Psoas muscle (tissue), 7 donors: ENCODE measurements at regions not wholly inside any gene's neighbourhood (a gene's known extent, or its start where the extent isn't known, plus 50 kb on each side); places are given as distances from the start of the nearest gene placed in this dataset.

Experiments
- ATAC-seq, 4 donors: fragments of 200-7000 bp; cut with Tn5 transposase; one replicate each; pipeline ENCODE4 v1.9.1; 2020; ENCODE audit warnings: moderate library complexity in 3 of 4, mild to moderate bottlenecking in 2 of 4
- DNase-seq, 2 donors: peaks; one replicate each; pipeline ENCODE4 v3.0.0-alpha.2; 2020
- H3K27ac ChIP-seq: fragments of 200-600 bp; one replicate; pipeline ENCODE4 v1.8.0; 2022
- H3K27me3 ChIP-seq, 3 donors: fragments of 200-600 bp in 1 of 3; one replicate each; pipeline versions ENCODE4 v1.6.1 to v1.8.0; 2013 to 2022; ENCODE audit warnings: low read length in 2 of 3, mild to moderate bottlenecking in 2 of 3, moderate library complexity in 1 of 3; ENCODE audit not compliant: insufficient read depth in 3 of 3
- H3K36me3 ChIP-seq, 2 donors: fragments of 200-600 bp in 1 of 2; one replicate each; pipeline versions ENCODE4 v1.6.1 to v1.8.0; 2013 to 2022; ENCODE audit warnings: low read depth in 1 of 2, mild to moderate bottlenecking in 1 of 2, moderate library complexity in 1 of 2; ENCODE audit not compliant: insufficient read depth in 1 of 2
- H3K4me1 ChIP-seq: fragments of 200-600 bp; one replicate; pipeline ENCODE4 v1.8.0; 2022
- H3K4me3 ChIP-seq: fragments of 200-600 bp; one replicate; pipeline ENCODE4 v1.8.0; 2022; ENCODE audit warnings: mild to moderate bottlenecking
- H3K9me3 ChIP-seq: fragments of 200-600 bp; one replicate; pipeline ENCODE4 v1.8.0; 2022
- WGBS, 3 donors: extraction: QIAGEN DNeasy Blood & Tissue Kit; methylation state at CpG; one replicate each; pipeline versions ENCODE4 v1.1.6 to v1.1.7; 2013; 5-methylcytosine and 5-hydroxymethylcytosine counted together
- intact Hi-C, 2 donors: fragments of 100-400 bp; cut with DNase I; formaldehyde crosslinking; loops; one replicate each; pipeline versions ENCODE4 v1.11.0 to v1.14.2; 2022
- TF ChIP-seq, protein P1 (sequence below): fragments of 200-600 bp; IDR thresholded peaks from one replicate; pipeline ENCODE4 v1.8.0; 2022; ENCODE audit warnings: antibody characterized with exemption
- donor health status: healthy with polysubstance abuse.
- donor health status: DM: no; HTN: no; CAD: no; lungs with moderate emphysema.
- donor health status: Bipolar disorder and iron deficiency.
- donor health status: healthy.
- donor health status: DM: yes; HTN: yes; CAD: no.
- donor health status: DM: no; HTN: no; CAD: no.
- donor health status: DM: yes; HTN: yes; CAD: no.

DNA sequence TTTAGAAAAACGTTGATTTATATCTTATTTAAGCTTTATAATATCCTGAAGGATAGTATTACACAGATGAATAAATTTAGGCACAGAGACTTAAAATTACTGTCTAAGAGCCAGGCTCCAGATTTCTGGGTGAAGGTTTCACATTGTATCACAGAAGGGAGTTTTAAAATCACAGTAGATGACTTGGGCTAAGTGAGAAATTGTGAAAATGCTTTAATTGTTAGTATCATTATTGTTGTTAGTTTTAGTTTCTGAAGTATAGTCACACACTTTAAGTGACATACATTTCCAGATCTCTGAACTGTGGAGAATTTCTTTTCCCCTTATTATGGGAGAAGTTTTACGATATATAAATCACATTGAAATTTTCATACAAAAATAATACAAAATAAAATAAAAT lies 83.5 kb downstream of the NDUFS5 start:
- whole genome bisulfite sequencing, 3 donors, result 66 to 75% (median 70%) methylated on average over 2 of the region's 2 CpGs
- H3K36me3 ChIP-seq, result peaks cover 0 to 3% of the 10 kb centered on the region in 2 donors
- TF ChIP-seq, protein P1, sequence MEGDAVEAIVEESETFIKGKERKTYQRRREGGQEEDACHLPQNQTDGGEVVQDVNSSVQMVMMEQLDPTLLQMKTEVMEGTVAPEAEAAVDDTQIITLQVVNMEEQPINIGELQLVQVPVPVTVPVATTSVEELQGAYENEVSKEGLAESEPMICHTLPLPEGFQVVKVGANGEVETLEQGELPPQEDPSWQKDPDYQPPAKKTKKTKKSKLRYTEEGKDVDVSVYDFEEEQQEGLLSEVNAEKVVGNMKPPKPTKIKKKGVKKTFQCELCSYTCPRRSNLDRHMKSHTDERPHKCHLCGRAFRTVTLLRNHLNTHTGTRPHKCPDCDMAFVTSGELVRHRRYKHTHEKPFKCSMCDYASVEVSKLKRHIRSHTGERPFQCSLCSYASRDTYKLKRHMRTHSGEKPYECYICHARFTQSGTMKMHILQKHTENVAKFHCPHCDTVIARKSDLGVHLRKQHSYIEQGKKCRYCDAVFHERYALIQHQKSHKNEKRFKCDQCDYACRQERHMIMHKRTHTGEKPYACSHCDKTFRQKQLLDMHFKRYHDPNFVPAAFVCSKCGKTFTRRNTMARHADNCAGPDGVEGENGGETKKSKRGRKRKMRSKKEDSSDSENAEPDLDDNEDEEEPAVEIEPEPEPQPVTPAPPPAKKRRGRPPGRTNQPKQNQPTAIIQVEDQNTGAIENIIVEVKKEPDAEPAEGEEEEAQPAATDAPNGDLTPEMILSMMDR, result no peak
- H3K9me3 ChIP-seq, result no peaks in the 10 kb centered on the region
- H3K27me3 ChIP-seq, result no peaks in the 10 kb centered on the region
- intact Hi-C loops, result loop anchor here in 1 of 2 donors (5.0 kb wide), 3 partner anchors 33 to 83 kb away; no protein-coding TSS in a partner anchor
- peaks cover 54% of the 10 kb centered on the region for H3K4me1 ChIP-seq
- no peak overlapping the region for H3K27ac ChIP-seq
- H3K4me3 ChIP-seq, result no peak overlapping the region
- ATAC-seq (no peak), DNase-seq (no peak)

- Histone ChIP-seq H3K9me3 (no peaks in the 10 kb centered on the region), H3K36me3 (peaks cover 0 to 3% of the 10 kb centered on the region in 2 donors), H3K4me1 (peaks cover 62% of the 10 kb centered on the region), H3K4me3 (no peak overlapping the region), H3K27ac (peak overlapping the region; percentile 39), H3K27me3 (no peaks in the 10 kb centered on the region)
- intact Hi-C loops, result no loop called here
- ATAC-seq (peak in 3 of 4 donors; percentile 11 to 38 (median 19)), DNase-seq (no peak)
- WGBS, 3 donors, result 53 to 62% (median 61%) methylated on average over 3 of the region's 3 CpGs
- TF ChIP-seq, protein P1, result no peak
Measured at GRCh38 chr1:39110325-39110851, 84.2 kb downstream of the NDUFS5 start.

DNA sequence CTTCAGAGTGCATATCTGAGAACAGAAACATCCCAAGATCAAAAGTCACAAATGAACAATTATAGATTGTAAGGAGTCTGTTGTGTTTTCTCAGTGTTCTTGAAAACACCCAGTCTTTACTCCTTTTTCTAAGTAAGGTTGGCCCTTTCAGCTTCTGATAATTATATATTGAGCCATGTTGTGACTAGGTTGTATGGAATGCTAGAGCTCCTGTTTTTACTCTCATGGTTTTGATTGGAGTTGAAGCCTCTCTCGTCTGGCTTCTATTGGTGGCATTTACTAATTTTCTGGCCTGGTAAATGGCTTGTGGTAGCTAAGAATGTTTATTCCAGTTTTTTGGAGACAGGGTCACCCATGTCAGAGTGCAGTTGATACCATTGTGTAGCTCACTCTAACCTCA lies 84.7 kb downstream of the NDUFS5 start:
- H3K4me1 ChIP-seq, result peaks cover 67% of the 10 kb centered on the region

GRCh38 chr1:39113109-39113743 lies 87.1 kb downstream of the NDUFS5 start:
- ATAC-seq (no peak), DNase-seq (no peak)
- Histone ChIP-seq H3K27ac (no peak overlapping the region), H3K27me3 (no peaks in the 10 kb centered on the region), H3K9me3 (no peaks in the 10 kb centered on the region), H3K36me3 (peaks cover 0 to 3% of the 10 kb centered on the region in 2 donors), H3K4me1 (peaks cover 74% of the 10 kb centered on the region), H3K4me3 (no peak overlapping the region)
- 31 to 59% (median 38%) methylated on average over 2 of the region's 2 CpGs for WGBS, 3 donors
- TF ChIP-seq, protein P1, result no peak
- intact Hi-C loops, result no loop called here

More for the DNA sequence above, 84.7 kb downstream of the NDUFS5 start:
- DNase-seq, result no peak
- Histone ChIP-seq H3K27ac (no peak overlapping the region), H3K36me3 (peaks cover 0 to 3% of the 10 kb centered on the region in 2 donors), H3K9me3 (no peaks in the 10 kb centered on the region), H3K27me3 (no peaks in the 10 kb centered on the region), H3K4me3 (no peak overlapping the region)
- TF ChIP-seq, protein P1, result no peak
- WGBS, 3 donors, result 67 to 83% (median 70%) methylated on average over 1 of the region's 1 CpG
- ATAC-seq, result no peak
- intact Hi-C loops, result no loop called here
